Osteocyte (in vitro differentiated cells): ENCODE measurements at regions not wholly inside any gene's neighbourhood (a gene's known extent, or its start where the extent isn't known, plus 50 kb on each side); places are given as distances from the start of the nearest gene placed in this dataset.
"Not testable (repeated sequence)": the region's sequence is repeated elsewhere in the genome, so short reads cannot be mapped to it uniquely, and the experiment has no call there.

Experiments used
- DNase-seq: peaks from one replicate; pipeline ENCODE4 v3.0.0; 2021; ENCODE audit warnings: mixed read lengths; ENCODE audit not compliant: unreplicated experiment; ENCODE audit errors: extremely low spot score
- H3K27ac Mint-ChIP-seq: one replicate; pipeline ENCODE4 v1.8.0; 2021; ENCODE audit warnings: mild to moderate bottlenecking, mixed read lengths; ENCODE audit not compliant: unreplicated experiment
- H3K27me3 Mint-ChIP-seq: one replicate; pipeline ENCODE4 v1.8.0; 2021; ENCODE audit warnings: mixed read lengths; ENCODE audit not compliant: unreplicated experiment
- H3K36me3 Mint-ChIP-seq: one replicate; pipeline ENCODE4 v1.8.0; 2021; ENCODE audit warnings: mixed read lengths; ENCODE audit not compliant: unreplicated experiment
- H3K4me1 Mint-ChIP-seq: one replicate; pipeline ENCODE4 v1.8.0; 2021; ENCODE audit warnings: mixed read lengths; ENCODE audit not compliant: unreplicated experiment
- H3K4me3 Mint-ChIP-seq: one replicate; pipeline ENCODE4 v1.8.0; 2021; ENCODE audit warnings: mild to moderate bottlenecking, moderate library complexity, mixed read lengths; ENCODE audit not compliant: unreplicated experiment
- H3K9me3 Mint-ChIP-seq: one replicate; pipeline ENCODE4 v1.8.0; 2021; ENCODE audit warnings: mixed read lengths; ENCODE audit not compliant: unreplicated experiment
- CTCF ChIP-seq: fragments of 200-600 bp; sonication (generic); IDR thresholded peaks from 2 replicates; pipeline ENCODE4 v1.5.0; 2021; ENCODE audit warnings: antibody characterized with exemption, mild to moderate bottlenecking, moderate library complexity

- no peak overlapping the region for H3K27ac Mint-ChIP-seq
- no peaks in the 10 kb centered on the region for H3K27me3 Mint-ChIP-seq
- DNase-seq, result no peak
- H3K4me3 Mint-ChIP-seq, result no peak overlapping the region
- H3K36me3 Mint-ChIP-seq, result no peaks in the 10 kb centered on the region
- H3K9me3 Mint-ChIP-seq, result peaks cover 11% of the 10 kb centered on the region
- H3K4me1 Mint-ChIP-seq, result peaks cover 25% of the 10 kb centered on the region
- no peak for TF ChIP-seq CTCF
Observed at GRCh38 chrX:40912576-40912975, 172.7 kb upstream of the USP9X start.

GRCh38 chrX:40920351-40920750 is 164.9 kb upstream of the USP9X start:
- Mint-ChIP-seq H3K9me3 (peaks cover 23% of the 10 kb centered on the region), H3K36me3 (no peaks in the 10 kb centered on the region)
- no peak for DNase-seq

GRCh38 chrX:40922307-40922706 is 162.9 kb upstream of the USP9X start:
- Mint-ChIP-seq H3K9me3 (peaks cover 25% of the 10 kb centered on the region), H3K4me3 (no peak overlapping the region), H3K27ac (no peak overlapping the region), H3K4me1 (no peaks in the 10 kb centered on the region), H3K27me3 (no peaks in the 10 kb centered on the region), H3K36me3 (no peaks in the 10 kb centered on the region)
- no peak for DNase-seq
- peak; percentile 19 for TF ChIP-seq CTCF

More at GRCh38 chrX:40920351-40920750, 164.9 kb upstream of the USP9X start:
- TF ChIP-seq CTCF, result no peak
- Mint-ChIP-seq H3K27me3 (no peaks in the 10 kb centered on the region), H3K4me1 (no peaks in the 10 kb centered on the region), H3K4me3 (no peak overlapping the region), H3K27ac (no peak overlapping the region)

GRCh38 chrX:40926739-40927427 is 158.4 kb upstream of the USP9X start:
- H3K27ac Mint-ChIP-seq, H3K36me3 Mint-ChIP-seq, DNase-seq, H3K27me3 Mint-ChIP-seq, H3K4me1 Mint-ChIP-seq, H3K4me3 Mint-ChIP-seq: not testable (repeated sequence)
- peaks cover 38% of the 10 kb centered on the region for H3K9me3 Mint-ChIP-seq

GRCh38 chrX:40928076-40928475 is 157.2 kb upstream of the USP9X start:
- Mint-ChIP-seq H3K9me3 (peaks cover 37% of the 10 kb centered on the region), H3K27me3 (no peaks in the 10 kb centered on the region), H3K4me3 (no peak overlapping the region), H3K36me3 (no peaks in the 10 kb centered on the region), H3K4me1 (peaks cover 11% of the 10 kb centered on the region), H3K27ac (no peak overlapping the region)
- TF ChIP-seq CTCF, result no peak
- no peak for DNase-seq
